Uterus (tissue), 2 donors: ENCODE measurements at regions not wholly inside any gene's neighbourhood (a gene's known extent, or its start where the extent isn't known, plus 50 kb on each side); places are given as distances from the start of the nearest gene placed in this dataset.

Experiments
- CTCF ChIP-seq, 4 experiments: fragments of 200-600 bp in 2 of 4; fragments of 450-650 bp in 2 of 4; sonication (generic) in 2 of 4; IDR thresholded peaks; one replicate each; pipeline ENCODE4 v1.5.1; 2016 to 2019; ENCODE audit warnings: antibody characterized with exemption in 4 of 4, mild to moderate bottlenecking in 2 of 4, moderate library complexity in 1 of 4
- POLR2A ChIP-seq, 2 donors: fragments of 450-650 bp; IDR thresholded peaks; one replicate each; pipeline ENCODE4 v1.6.1; 2016; ENCODE audit warnings: antibody characterized with exemption in 2 of 2, mild to moderate bottlenecking in 1 of 2, moderate library complexity in 1 of 2

GRCh38 chr18:78031589-78031988 is 781.9 kb downstream of the GALR1 start:
- TF ChIP-seq CTCF (IDR thresholded peaks at IDR 0.05) (no peak), POLR2A (IDR thresholded peaks at IDR 0.05) (no peak)
